Left renal cortex interstitium (tissue), 4 donors: ENCODE measurements at regions not wholly inside any gene's neighbourhood (a gene's known extent, or its start where the extent isn't known, plus 50 kb on each side); places are given as distances from the start of the nearest gene placed in this dataset.
"Not testable (repeated sequence)": the region's sequence is repeated elsewhere in the genome, so short reads cannot be mapped to it uniquely, and the experiment has no call there.

Source experiments
- DNase-seq, 4 donors: peaks; one replicate each; pipeline ENCODE4 v3.0.0-alpha.2; 2013; ENCODE audit warnings: low read depth in 4 of 4, low spot score in 2 of 4, missing footprints in 1 of 4

- no peak for DNase-seq
These were observed 116.8 kb upstream of the BMAL1 start for GRCh38 chr11:13160806-13161205.

DNA sequence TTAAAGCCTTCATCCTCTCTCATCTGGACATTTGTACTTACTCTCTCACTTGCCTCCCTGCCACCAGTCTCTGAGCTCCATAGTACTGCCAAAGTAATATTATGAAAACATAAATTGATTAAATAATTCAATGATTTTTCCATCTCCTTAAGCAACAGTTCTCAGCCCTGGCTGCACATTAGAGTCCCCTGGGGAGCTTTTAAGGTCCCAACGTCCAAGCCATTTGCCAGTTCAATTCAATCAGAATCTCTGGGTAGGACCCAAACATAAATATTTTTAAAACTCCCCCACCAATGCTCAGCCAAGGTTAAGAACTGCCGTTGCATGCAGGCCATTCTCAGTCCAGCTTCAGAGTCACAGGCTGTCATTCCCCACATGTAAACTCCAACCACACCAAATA is 114.4 kb upstream of the BMAL1 start:
- no peak for DNase-seq

DNA sequence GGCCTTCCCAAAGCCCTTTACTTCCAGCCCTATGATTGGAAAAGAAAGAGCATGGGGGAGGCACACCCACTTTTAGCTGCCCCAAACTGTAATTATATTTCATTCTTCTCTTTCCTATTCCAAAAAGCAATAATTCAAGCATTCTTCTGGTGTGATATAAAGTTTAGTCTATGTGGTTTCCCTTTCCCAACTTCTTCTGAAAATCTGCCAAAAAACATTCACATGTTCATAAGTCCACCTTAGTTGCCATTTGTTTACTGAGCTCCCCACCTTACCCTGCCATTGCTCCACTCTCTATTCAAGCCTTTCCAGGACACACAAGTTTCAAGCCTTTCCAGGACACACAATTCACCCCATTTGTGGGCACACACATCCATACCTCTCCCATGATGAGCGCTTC is 111.6 kb upstream of the BMAL1 start:
- no peak for DNase-seq

GRCh38 chr11:13168271-13168670 is 109.3 kb upstream of the BMAL1 start:
- no peak for DNase-seq

GRCh38 chr11:13169709-13170108 is 107.9 kb upstream of the BMAL1 start:
- no peak for DNase-seq

DNA sequence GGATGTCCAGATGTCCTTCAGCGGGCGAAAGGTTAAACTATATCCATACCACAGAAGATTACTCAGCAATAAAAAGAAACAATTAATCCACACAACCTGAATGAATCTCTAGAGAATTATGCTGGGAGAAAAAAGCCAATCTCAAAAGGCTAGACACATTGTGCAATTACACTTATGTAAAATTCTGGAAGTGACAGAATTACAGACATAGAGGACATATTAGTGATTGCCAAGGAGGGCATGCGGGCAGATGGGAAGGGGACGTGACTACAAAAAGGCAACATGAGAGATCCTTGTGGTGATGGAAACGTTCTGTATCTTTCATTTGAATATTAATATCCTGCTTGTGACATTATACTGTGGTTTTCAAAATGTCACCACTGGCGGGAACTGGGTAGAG is 103.5 kb upstream of the BMAL1 start:
- DNase-seq, result no peak

DNA sequence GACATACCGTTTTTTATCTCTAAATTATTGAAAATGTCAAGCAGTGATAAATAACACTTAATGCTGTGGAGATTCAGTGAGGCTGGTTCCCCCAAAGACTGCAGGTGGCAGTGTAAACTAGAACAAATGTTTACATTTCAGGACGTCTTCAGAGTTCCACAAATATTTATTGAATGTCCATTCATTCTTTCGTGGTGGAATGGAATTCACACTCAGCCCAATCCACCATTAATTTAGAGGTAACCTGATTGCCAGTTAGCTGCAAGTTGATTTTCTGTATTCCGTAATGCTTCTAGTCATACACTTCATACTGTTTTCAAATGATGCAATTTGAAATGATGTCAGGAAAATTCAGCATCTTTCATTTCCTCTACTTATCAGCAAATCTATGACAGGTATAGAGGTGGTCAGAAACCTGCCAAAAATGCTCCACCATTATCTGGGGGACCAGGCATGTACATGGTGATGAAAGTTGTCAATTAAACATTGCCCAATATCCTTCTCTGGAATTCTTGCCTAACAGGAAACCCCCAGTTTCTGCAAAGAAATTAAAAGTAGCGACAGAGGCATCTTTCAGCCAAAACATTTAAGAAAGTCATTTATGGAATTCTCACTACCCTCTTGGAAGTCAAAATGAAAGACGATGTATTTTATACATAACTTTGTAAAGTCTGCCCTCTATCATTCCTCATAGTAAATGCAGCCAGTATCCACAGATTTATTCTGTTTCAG is 94.3 kb upstream of the BMAL1 start:
- DNase-seq, result no peak

DNA sequence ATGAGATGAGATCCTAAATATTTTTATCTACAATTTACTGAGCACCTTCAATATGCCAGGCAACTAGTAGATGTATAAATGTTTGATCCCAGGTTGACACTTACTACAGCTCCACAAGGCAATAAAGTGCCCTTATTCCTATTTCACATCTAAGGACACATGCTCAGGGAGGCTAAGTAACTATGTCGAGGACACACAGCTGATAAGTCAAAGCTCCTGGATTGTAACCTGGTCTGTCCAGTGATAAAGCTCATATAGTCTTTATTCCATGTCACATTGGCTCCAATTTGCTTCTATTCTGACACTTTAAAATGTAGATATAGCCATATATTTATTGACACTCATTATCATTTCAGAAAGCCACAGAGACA is 93.8 kb upstream of the BMAL1 start:
- DNase-seq, result no peak

- DNase-seq, result no peak
These were observed 93.2 kb upstream of the BMAL1 start for GRCh38 chr11:13184295-13184794.

GRCh38 chr11:13188179-13188578 is 89.4 kb upstream of the BMAL1 start:
- no peak for DNase-seq

DNA sequence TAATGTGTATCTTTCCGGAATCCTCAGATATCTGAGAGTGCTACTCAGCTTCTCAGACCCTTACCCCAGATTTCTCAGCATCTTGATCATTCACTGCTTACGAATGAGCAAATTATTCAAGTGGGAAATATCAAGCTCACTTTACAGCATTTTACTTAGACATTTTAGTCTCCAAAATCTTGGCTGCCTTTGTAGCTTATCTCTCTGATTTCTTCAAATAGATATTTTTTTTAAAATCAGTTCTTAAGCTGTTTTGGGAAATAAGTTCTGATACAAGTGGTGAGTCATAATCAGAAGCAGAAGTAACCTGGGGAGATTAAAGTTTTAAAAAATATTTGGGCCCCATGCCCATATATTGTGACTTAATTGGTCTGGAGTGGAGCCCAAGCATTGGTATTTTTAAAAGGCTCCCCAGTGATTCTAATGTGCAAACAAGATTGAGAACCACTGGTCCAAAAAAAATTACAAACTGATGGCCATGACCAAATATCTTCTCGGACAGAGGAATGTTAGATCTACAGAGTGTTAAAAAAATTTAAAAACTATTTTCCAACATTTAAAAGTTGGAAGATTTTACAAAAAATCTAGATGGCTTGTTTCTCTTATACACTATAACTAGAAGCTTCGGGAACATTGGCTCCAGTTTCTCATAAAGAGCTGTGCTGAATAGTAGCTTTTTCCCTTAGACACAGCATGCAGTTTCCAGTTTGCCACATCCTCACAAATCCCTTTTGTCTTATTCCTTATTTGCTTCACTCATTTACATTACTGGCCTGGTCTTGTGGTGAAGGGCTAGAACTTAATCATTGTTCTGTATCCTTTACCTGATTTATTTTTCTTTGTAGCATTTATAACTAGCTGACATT is 87.8 kb upstream of the BMAL1 start:
- DNase-seq, result no peak

DNA sequence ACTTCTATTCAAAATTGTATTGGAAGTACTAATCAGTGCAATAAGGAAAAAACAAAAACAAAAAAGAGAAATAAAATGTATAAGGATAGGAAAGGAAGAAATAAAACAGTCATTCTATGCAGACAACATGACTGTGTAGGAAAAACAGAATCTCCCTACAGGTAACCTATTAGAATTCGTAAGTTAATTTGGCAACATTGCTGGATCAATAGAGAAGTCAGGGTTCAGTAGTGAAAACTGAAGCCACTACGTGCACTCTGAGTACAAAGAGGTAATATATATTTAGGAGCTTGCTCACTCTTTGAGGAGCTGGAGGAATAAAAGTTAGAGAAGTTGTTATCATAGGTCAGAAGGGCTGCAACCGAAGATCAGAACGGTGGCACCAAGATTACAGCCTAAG is 84.0 kb upstream of the BMAL1 start:
- DNase-seq, result no peak

GRCh38 chr11:13197374-13197773 is 80.2 kb upstream of the BMAL1 start:
- not testable (repeated sequence) for DNase-seq

DNA sequence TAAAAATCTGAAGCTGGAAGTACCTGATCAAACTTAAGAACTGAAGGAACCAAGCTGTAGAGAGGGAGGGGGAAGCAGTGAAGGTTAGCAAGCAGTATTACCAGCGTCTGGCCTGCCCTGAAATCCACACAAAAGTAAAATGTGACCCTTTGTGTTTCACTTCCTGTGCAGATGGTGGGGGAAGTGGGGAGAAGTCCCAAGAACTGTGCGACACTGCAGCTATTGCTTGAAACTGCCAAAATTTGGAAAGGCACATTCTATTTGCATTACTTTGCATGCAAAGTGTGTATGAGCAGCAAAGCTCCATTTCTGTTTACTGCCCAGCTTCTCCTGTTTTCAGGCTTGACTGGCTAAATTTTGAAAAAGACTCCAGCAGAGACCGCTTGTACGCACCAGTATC is 72.1 kb upstream of the BMAL1 start:
- no peak for DNase-seq

GRCh38 chr11:13206086-13206640 is 71.4 kb upstream of the BMAL1 start:
- DNase-seq, result no peak

- DNase-seq, result no peak
These were observed 70.3 kb upstream of the BMAL1 start for GRCh38 chr11:13207270-13207664.

DNA sequence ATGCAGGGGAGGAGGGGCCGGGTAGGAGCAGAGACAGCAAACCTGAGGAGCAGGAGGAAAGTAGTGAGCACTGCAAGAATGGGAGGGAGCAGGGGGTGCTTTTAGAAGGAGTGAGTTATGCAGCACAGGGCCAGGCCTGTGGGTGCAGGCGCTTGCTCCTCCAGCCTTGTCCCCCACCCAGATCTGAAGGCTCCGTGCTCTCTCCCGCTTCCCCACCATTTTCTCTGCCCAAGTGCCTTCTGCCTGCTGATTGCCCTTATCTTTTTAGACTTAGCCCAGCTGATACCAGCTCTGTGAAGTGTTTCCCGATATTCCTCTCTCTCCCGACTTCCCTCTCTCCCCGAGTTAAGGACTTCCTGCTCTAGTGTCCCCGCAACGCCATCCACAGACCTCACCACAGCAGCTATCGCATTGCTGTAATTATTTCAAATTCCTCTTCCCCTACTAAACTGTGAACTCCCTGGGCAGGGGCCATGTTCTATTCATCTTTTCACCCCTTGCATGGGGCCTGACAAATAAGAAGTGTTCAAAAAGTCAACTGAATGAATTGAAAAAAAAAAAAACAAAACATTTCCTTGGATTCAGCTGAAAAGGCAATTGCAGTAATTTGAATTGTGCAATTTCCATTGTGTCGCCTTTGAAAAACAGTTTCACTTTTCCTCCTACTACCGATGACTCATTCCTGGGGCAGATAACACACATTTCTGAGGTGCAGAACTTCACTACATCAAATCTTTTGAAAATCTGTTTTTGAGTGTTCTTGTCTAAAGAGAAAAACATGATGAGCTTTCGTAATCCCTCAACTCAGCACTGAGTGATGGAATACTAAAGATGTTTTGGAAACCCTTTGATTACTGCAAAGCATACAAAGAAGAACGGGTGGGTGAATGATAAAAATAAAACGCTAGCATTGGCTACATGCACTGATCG is 69.7 kb upstream of the BMAL1 start:
- no peak for DNase-seq

DNA sequence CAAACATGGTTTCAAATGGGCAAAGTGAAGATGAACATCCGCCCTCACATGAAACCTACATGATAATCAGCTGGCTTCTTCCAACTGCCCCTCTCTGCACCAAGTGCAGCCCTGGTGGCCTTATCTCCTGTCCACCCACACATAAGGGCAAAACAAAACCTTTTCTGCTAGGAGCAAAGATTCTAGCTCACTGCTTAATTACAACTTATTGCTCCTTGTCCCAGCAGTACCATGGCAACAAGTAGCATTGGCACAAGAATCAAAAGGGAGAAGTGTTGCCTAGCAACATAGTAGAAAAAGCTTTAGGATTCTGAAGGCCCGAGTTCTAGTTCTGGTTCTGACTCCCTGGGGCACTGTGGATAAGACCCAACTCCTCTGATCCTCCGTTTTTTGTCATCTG is 68.7 kb upstream of the BMAL1 start:
- DNase-seq, result no peak

DNA sequence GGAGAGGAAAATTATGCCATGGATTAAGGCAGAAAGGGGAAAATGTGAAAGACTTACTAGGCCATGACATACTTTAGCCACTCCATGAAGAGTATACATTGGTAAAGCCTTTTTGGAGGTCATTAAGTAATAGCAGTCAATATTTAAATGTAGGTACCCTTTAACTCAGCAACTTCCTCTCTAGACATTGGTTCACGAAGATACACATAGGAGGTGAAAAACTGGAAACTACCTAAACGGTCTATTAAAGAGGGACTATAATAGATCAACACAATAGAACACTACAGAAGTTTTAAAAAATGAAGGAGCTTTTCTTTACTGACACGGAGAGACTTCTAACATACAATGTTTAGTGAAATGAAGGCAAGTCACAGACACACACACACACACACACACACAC is 68.2 kb upstream of the BMAL1 start:
- no peak for DNase-seq

- DNase-seq, result peak in 1 of 4 donors; percentile 56
These were observed 67.2 kb upstream of the BMAL1 start for GRCh38 chr11:13210424-13210823.

GRCh38 chr11:13214276-13214675 is 63.3 kb upstream of the BMAL1 start:
- DNase-seq, result no peak
